ENCODE measurements at regions not wholly inside any gene's neighbourhood (a gene's known extent, or its start where the extent isn't known, plus 50 kb on each side); places are given as distances from the start of the nearest gene placed in this dataset.

- TF ChIP-seq, protein P1, sequence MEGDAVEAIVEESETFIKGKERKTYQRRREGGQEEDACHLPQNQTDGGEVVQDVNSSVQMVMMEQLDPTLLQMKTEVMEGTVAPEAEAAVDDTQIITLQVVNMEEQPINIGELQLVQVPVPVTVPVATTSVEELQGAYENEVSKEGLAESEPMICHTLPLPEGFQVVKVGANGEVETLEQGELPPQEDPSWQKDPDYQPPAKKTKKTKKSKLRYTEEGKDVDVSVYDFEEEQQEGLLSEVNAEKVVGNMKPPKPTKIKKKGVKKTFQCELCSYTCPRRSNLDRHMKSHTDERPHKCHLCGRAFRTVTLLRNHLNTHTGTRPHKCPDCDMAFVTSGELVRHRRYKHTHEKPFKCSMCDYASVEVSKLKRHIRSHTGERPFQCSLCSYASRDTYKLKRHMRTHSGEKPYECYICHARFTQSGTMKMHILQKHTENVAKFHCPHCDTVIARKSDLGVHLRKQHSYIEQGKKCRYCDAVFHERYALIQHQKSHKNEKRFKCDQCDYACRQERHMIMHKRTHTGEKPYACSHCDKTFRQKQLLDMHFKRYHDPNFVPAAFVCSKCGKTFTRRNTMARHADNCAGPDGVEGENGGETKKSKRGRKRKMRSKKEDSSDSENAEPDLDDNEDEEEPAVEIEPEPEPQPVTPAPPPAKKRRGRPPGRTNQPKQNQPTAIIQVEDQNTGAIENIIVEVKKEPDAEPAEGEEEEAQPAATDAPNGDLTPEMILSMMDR (IDR thresholded peaks at IDR 0.05; ENCODE audit: insufficient read depth, low read depth, low read length): no peak
- no peak overlapping the region for H3K4me3 ChIP-seq (ENCODE audit: low read depth, low read length)
- no peak for DNase-seq (ENCODE audit: low read depth)
These were observed 843.9 kb upstream of the DPPA4 start for GRCh38 chr3:110181226-110181625.

DNA sequence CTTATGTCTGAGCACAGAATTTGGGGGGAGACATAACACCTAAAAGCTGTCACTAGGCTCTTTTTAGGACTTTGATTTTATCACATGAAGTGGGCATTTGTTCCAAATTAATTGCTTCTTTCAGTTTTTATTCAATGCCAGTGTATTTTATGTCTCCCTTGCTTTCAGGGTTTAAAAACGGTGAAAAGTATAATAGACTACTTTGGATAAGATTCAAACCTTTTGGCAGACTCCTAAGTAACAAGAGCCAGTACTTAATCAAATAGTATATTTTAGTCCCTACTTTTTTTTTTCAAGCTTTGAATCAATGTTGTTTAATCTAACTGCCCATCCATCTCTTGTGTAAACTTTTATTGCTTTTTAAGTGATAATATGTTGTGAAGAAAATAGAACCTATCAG, 847.2 kb upstream of the DPPA4 start:
- TF ChIP-seq, protein P1 (IDR thresholded peaks at IDR 0.05; ENCODE audit: insufficient read depth, low read depth, low read length): no peak
- no peak for DNase-seq (ENCODE audit: low read depth)
- no peak overlapping the region for H3K4me3 ChIP-seq (ENCODE audit: low read depth, low read length)

- TF ChIP-seq, protein P1 (IDR thresholded peaks at IDR 0.05; ENCODE audit: insufficient read depth, low read depth, low read length): no peak
- H3K4me3 ChIP-seq (ENCODE audit: low read depth, low read length): no peak overlapping the region
- DNase-seq (ENCODE audit: low read depth): no peak
These were observed 855.7 kb upstream of the DPPA4 start for GRCh38 chr3:110193074-110193473.

- DNase-seq (ENCODE audit: low read depth): no peak
- H3K4me3 ChIP-seq (ENCODE audit: low read depth, low read length): no peak overlapping the region
- TF ChIP-seq, protein P1 (IDR thresholded peaks at IDR 0.05; ENCODE audit: insufficient read depth, low read depth, low read length): no peak
These were observed 861.6 kb upstream of the DPPA4 start for GRCh38 chr3:110198717-110199587.

DNA sequence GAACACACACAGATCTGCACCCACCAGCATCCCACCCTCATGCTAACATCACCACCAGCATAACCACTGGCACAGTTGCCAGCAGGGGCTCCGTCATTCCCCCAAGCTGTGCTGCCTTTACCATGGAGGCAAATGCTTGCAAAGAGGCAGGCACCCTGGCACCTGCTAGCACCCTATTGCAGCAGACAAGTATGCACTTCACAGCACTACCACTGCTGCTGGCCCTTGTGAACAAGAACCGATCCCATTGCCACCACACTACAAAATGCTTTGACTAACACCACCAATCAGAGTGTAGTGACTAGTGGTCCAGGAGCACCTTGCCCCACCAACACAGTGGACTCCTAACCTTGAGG, 862.2 kb upstream of the DPPA4 start:
- TF ChIP-seq, protein P1 (IDR thresholded peaks at IDR 0.05; ENCODE audit: insufficient read depth, low read depth, low read length): no peak
- no peak overlapping the region for H3K4me3 ChIP-seq (ENCODE audit: low read depth, low read length)
- DNase-seq (ENCODE audit: low read depth): no peak

DNA sequence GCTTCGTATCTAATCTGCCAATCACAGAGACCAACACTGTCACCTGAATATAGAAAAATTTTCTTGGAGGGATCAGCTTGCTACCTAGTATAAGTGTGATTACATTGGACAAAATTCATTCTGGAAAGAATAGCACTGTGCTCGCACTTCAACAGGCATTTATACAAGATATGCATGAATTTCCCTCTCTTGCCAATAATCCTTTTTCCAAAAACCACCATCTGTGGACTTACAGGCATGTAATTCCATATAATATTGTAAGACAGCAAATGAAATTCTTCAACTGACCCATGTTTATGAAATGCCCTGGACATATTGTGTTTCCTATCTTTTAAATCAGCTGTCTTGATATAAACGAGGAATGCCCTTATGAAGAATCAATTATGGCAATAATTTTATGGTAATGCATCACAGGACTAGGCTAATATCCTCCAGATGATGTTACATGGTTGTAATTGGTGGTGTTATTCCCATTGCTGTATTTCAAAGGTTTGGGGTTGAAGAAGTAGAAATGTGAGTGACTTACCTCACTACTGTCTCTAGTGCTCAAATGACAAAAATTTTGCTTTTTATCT, 861.4 kb upstream of the NECTIN3 start:
- TF ChIP-seq, protein P1 (IDR thresholded peaks at IDR 0.05; ENCODE audit: insufficient read depth, low read depth, low read length): no peak

More for the DNA sequence above, 861.4 kb upstream of the NECTIN3 start:
- no peak overlapping the region for H3K4me3 ChIP-seq (ENCODE audit: low read depth, low read length)
- no peak for DNase-seq (ENCODE audit: low read depth)
